GM19351 (cell line): ENCODE measurements at regions not wholly inside any gene's neighbourhood (a gene's known extent, or its start where the extent isn't known, plus 50 kb on each side); places are given as distances from the start of the nearest gene placed in this dataset.

ENCODE experiments used
- ATAC-seq: cut with Tn5 transposase; IDR thresholded peaks from one replicate; pipeline ENCODE4 v1.9.1; 2021; ENCODE audit warnings: mild to moderate bottlenecking, moderate library complexity; ENCODE audit not compliant: unreplicated experiment

- no peak for ATAC-seq
These were observed 505.6 kb upstream of the MKI67 start for GRCh38 chr10:128631801-128632241.

- no peak for ATAC-seq
These were observed 506.5 kb upstream of the MKI67 start for GRCh38 chr10:128632694-128633093.

DNA sequence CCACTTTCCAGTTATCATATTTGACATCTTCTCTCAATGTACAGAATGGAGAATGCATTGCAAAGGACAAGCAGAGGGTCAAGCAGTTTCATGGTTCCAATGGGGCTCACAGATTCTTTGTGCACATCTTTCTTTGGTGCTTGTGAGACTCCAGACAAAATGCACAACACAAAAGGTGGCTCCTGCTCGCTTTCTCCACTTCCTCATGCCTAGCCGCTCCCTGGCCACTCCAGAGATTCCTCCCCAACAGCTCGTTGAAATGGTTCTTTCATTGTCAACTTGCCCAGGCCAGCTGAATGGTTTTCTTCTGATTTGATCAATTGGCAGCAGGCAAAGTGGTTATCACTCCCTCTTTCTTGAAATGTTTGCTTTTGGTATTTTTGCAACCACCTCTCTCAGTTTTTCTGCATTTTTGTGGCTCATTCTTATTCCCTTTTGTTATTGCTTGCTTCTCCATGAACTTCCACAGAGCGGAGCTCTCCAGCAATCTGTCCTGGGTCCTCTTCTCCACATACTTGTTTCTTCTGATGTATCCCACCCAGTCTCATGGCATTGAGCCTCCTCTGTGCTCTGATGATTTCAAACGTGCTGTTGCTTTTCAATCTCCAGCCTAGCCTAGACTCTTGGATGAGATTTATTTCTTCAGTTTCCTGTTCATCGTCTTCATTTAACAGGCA, 507.8 kb upstream of the MKI67 start:
- no peak for ATAC-seq

DNA sequence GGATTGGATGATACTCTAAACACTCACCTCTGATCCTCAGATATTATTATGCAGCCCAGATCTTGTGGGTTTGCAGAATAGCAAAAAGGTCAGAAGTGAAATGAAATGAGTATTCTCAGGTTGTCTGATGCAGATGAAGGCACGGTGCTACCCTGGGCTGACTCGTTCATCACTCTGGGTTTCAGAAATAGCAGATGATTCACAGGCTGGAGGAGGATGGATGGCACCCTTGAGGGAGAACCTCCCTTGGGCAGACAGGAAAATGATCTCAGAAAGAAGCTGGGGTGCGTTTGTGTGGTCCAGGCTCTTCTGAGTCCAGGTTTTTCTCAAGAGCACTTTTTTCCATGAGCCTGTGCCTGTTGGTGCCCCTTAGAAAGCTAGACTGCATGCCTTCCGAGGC, 515.8 kb upstream of the MKI67 start:
- no peak for ATAC-seq

DNA sequence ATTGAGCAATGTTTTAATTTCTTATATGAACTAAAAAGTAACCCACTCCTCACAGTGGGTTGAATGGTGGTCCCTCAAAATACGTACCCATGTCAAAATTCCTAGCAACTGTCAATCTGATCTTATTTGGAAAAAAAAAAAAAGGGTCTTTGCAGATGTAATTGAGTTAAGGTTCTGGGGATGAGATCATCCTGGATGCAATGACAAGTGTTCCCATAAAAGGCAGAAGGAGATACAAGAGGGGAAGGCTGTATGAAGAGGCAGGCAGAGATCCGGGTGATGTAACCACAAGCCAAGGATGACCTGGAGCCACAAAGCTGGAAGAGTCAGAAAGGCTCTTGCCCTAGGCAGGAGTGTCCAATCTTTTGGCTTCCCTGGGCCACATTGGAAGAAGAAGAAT, 516.3 kb upstream of the MKI67 start:
- ATAC-seq: no peak

DNA sequence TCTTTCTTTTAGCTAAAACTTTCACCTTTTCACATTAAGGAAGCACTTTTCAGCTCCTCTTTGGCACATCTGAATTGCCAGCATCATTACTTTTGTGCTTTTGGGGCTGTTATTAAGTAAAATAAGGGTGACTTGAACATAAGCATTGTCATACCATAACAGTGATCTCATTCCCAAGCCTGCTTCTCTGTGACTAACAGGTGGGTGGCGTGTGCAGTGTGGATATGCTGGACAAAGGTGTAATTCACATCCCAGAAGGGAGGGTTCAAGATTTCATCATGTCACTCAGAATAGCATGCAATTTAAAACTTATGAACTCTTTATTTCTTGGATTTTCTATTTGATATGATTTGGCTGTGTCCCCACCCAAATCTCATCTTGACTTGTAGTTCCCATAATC, 517.4 kb upstream of the MKI67 start:
- ATAC-seq: no peak

GRCh38 chr10:128645486-128645885, 519.3 kb upstream of the MKI67 start:
- no peak for ATAC-seq

GRCh38 chr10:128646956-128647355, 520.7 kb upstream of the MKI67 start:
- ATAC-seq: no peak

GRCh38 chr10:128657548-128657947, 531.3 kb upstream of the MKI67 start:
- no peak for ATAC-seq

DNA sequence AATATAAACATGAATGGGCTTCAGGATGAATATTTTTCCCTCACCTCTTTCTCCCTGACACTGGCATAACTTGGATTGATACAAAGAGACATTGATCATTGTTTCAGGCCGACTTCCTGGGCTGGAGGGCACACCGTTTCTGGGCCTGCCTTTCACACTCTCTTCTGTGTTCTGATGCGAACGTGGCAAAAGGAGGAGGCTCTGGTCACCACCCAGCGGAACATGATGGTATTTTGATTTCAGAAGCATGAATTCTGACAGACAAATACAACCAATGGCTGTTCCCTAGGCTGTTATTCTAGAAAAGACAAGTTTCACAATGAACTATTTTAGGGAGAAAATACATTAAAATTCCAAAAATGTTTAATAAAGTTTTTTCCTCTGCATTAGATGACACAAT, 534.5 kb upstream of the MKI67 start:
- ATAC-seq: no peak

GRCh38 chr10:128661404-128662197, 535.4 kb upstream of the MKI67 start:
- ATAC-seq: no peak

- no peak for ATAC-seq
These were observed 536.3 kb upstream of the MKI67 start for GRCh38 chr10:128662520-128662919.

DNA sequence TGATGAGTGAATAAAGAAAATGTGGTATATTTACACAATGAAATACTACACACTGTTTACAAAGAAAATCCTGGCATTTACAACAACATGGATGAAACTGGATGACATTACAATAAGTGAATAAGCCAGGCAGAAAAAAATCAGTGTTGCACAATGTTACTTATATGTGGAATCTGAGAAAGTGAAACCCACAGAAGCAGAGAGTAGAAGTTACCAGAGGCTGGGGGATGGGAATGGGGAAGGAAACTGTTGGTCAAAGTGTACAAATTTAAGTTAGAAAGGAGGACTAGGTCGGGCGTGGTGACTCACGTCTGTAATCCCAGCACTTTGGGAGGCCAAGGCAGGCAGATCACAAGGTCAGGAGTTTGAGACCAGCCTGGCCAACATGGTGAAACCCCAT, 538.5 kb upstream of the MKI67 start:
- no peak for ATAC-seq

DNA sequence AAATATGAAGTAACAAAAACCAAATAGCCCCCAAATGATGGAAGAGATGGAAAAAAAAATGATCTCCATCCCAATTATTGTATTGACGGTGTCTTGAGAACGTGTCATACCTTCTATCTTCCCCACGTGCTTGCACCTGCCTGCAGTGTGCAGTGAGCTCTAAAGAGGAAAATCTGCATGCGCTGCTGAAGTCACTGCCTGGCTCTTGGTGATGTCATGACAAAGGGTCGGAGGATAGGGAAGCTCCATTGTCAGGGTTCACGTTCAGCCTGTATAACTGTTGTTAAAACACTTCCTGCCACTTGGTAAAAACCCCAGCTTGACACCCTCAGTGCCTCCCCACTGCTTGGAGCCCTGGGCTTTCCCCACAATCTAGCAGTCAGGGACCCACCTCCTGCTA, 549.2 kb upstream of the MKI67 start:
- no peak for ATAC-seq

GRCh38 chr10:128680116-128680515, 553.9 kb upstream of the MKI67 start:
- no peak for ATAC-seq

- no peak for ATAC-seq
These were observed 558.0 kb upstream of the MKI67 start for GRCh38 chr10:128684215-128684614.

GRCh38 chr10:128686630-128687278, 560.5 kb upstream of the MKI67 start:
- ATAC-seq: no peak

- no peak for ATAC-seq
These were observed 561.2 kb upstream of the MKI67 start for GRCh38 chr10:128687408-128687807.

DNA sequence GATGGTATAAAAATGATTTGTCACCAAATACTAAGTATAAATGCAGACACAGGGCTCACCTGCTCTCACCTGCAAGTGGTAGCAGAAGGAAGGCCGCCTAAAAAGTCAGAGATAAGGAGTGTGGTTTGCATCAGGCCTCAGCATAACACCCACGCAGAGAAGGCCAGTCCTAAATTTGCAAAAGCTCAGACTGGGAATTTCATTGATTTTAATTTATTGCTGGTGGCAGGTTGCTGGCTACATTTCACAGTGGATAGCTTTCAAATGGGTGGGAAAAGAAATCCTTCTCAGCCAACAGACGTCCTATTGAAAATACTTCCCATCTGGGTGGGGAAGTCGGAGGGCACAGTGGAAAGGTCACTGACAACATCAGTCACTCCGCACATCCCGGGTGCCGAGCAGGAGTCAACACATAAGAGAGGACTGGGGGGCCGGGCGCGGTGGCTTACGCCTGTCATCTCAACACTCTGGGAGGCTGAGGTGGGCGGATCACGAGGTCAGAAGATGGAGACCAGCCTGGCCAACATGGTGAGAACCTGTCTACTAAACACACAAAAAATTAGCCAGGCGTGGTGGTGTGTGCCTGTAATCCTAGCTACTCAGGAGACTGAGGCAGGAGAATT, 561.8 kb upstream of the MKI67 start:
- no peak for ATAC-seq

DNA sequence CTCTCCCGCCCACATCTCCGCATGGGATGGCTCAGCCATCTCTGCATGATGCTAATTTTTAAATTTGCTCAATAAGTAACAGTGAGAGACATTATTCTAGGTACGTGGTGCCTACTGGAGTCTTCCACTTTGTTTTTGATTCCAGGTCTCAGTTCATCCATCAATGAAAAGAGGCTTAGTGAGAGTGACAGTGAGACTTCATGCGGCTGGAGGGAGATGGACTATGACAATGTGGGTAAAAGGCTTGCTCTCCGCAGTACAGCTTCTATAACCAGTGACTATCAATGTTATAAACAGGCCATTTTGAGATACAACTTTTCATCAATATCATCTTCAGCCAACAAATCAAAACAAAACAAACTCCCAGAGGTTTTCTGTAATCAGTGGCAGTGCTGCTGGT, 563.4 kb upstream of the MKI67 start:
- ATAC-seq: no peak

DNA sequence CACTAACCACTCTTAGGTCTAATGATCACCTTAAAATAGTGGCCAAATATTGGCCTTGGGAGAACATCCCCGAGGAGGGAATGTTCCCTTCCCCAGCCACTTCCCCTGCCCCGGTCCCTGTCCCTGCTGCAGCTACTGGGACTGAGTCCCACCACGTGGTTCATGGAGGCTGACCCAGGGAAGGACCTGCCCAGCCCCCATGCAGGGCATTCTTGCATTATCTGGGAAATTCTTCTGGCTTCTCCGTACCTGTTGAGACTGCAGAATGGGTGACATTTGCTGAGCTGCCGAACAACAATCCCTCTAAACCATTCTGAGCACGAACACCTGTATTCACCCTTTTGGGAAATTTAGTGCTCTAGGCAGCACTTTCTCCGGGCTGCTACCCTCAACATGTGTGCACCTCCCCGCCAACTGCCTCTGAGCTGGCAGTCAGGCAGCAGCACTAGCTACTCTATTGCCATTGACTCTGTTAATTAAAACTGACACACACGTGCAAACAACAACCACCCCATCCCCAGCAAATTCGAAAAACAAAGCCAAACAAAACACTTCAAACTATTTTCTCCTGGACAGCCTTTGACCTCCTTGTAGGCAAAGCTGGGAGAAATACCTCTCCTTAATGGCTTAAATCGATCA, 567.4 kb upstream of the MKI67 start:
- no peak for ATAC-seq
